OCI-LY7 (cell line): ENCODE measurements at regions not wholly inside any gene's neighbourhood (a gene's known extent, or its start where the extent isn't known, plus 50 kb on each side); places are given as distances from the start of the nearest gene placed in this dataset.
"Not testable (repeated sequence)": the region's sequence is repeated elsewhere in the genome, so short reads cannot be mapped to it uniquely, and the experiment has no call there.

Experiments used
- BruUV-seq: library from RNA; stranded (reverse); fragments of 400-500 nt; replicated peaks from 2 replicates; lab custom pipeline; 2021; lab: Mats Ljungman, UMichigan
- CTCF ChIA-PET: fragments of 300-600 bp; sonication (Branson Sonifier 250); formaldehyde crosslinking; loops from one replicate; lab custom pipeline; 2022; ENCODE audit warnings: antibody characterized with exemption; ENCODE audit not compliant: unreplicated experiment; lab: Charles Lee
- POLR2A ChIA-PET: fragments of 300-600 bp; sonication (Branson Sonifier 250); formaldehyde crosslinking; loops from one replicate; lab custom pipeline; 2022; ENCODE audit warnings: antibody characterized with exemption; lab: Charles Lee
- DNase-seq: peaks from one replicate; pipeline ENCODE4 v3.0.0-alpha.2; 2015; ENCODE audit warnings: low spot score
- H2AFZ ChIP-seq: fragments of 200-600 bp; sonication (generic), shearing (Covaris generic); 2 replicates; pipeline ENCODE4 v1.6.1; 2014; ENCODE audit warnings: mild to moderate bottlenecking, antibody characterized with exemption, low read length, moderate library complexity
- H3K27ac ChIP-seq: fragments of 200-600 bp; sonication (generic); 2 replicates; pipeline ENCODE4 v1.5.1; 2014; ENCODE audit warnings: mixed run types, low read depth, mild to moderate bottlenecking, moderate library complexity, low read length, inconsistent platforms; ENCODE audit not compliant: poor library complexity, severe bottlenecking
- H3K36me3 ChIP-seq: fragments of 200-600 bp; sonication (generic); 2 replicates; pipeline ENCODE4 v1.6.1; 2014; ENCODE audit warnings: mild to moderate bottlenecking, antibody characterized with exemption, low read length, moderate library complexity, mixed read lengths; ENCODE audit not compliant: insufficient read depth
- H3K4me1 ChIP-seq: fragments of 200-600 bp; sonication (generic); 2 replicates; pipeline ENCODE4 v1.5.1; 2014; ENCODE audit warnings: mild to moderate bottlenecking, low read length; ENCODE audit not compliant: insufficient read depth, poor library complexity, severe bottlenecking
- H3K4me2 ChIP-seq: fragments of 200-600 bp; sonication (generic); 2 replicates; pipeline ENCODE4 v1.6.1; 2014; ENCODE audit warnings: mild to moderate bottlenecking, low read length
- H3K4me3 ChIP-seq: fragments of 200-600 bp; sonication (generic); 2 replicates; pipeline ENCODE4 v1.5.1; 2014; ENCODE audit warnings: mild to moderate bottlenecking, low read depth, low read length; ENCODE audit not compliant: poor library complexity, severe bottlenecking
- H3K79me2 ChIP-seq: fragments of 200-600 bp; sonication (generic); 2 replicates; pipeline ENCODE4 v1.6.1; 2016; ENCODE audit warnings: low read depth, mild to moderate bottlenecking, low read length, moderate library complexity, mixed read lengths; ENCODE audit not compliant: insufficient read depth
- H3K9me2 ChIP-seq: fragments of 200-600 bp; sonication (generic); 2 replicates; pipeline ENCODE4 v1.6.1; 2016; ENCODE audit warnings: mild to moderate bottlenecking, low read length, mixed read lengths; ENCODE audit not compliant: insufficient read depth
- H3K9me3 ChIP-seq: fragments of 200-600 bp; sonication (generic); 2 replicates; pipeline ENCODE4 v1.6.1; 2014; ENCODE audit warnings: mild to moderate bottlenecking, mixed run types, low read length, mixed read lengths
- H4K20me1 ChIP-seq: fragments of 200-600 bp; sonication (generic); 2 replicates; pipeline ENCODE4 v1.6.1; 2014; ENCODE audit warnings: mild to moderate bottlenecking, antibody characterized with exemption, low read length, moderate library complexity, mixed read lengths; ENCODE audit not compliant: insufficient read depth
- CTCF ChIP-seq: fragments of 200-600 bp; sonication (generic); conservative IDR thresholded peaks from 2 replicates; pipeline ENCODE4 v1.5.1; 2014; ENCODE audit warnings: mild to moderate bottlenecking, antibody characterized with exemption, low read length, moderate library complexity, mixed read lengths
- EZH2phosphoT487 ChIP-seq: fragments of 200-600 bp; sonication (generic); IDR thresholded peaks from 2 replicates; pipeline ENCODE4 v1.6.1; 2018; ENCODE audit warnings: low read depth, borderline replicate concordance, mild to moderate bottlenecking, mixed run types, antibody characterized with exemption, low read length, moderate library complexity, mixed read lengths
- intact Hi-C: fragments of 100-400 bp; cut with micrococcal nuclease; formaldehyde crosslinking; loops from one replicate; pipeline ENCODE4 v1.10.0; 2022; ENCODE audit not compliant: unreplicated experiment

DNA sequence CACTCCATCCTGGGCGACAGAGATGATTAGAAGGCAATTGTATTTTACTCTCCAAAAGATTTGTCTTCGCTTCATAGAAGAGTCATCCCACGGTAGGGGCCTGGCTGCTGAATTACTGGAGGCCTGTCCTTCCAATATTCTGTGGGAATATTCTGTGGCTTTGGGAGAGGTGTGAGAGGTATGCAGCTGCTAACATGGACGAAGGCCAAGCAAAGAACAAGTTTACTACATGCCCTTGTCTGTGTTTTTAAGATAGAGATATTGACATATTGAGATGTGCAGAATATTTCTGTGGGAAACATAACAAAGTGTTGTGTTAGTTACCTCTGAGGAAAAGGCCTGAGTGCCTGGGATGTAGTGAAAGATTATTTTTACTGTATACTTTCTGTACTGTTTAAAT is 71.8 kb upstream of the SMIM15 start:
- no peak for TF ChIP-seq CTCF
- no peak for TF ChIP-seq EZH2phosphoT487
- H4K20me1 ChIP-seq = no peaks in the 10 kb centered on the region
- H3K36me3 ChIP-seq = no peaks in the 10 kb centered on the region
- ChIA-PET POLR2A (no interaction called here), CTCF (no interaction called here)
- intact Hi-C loops = no loop called here
- H3K4me1 ChIP-seq = no peaks in the 10 kb centered on the region
- no peaks in the 10 kb centered on the region for H3K9me2 ChIP-seq
- H3K79me2 ChIP-seq = no peaks in the 10 kb centered on the region
- H3K4me3 ChIP-seq = no peak overlapping the region
- H3K27ac ChIP-seq = no peak overlapping the region
- no peak overlapping the region for H2AFZ ChIP-seq
- H3K9me3 ChIP-seq = no peaks in the 10 kb centered on the region
- no peak for DNase-seq
- H3K4me2 ChIP-seq = no peak overlapping the region
- no TSS peak for BruUV-seq

DNA sequence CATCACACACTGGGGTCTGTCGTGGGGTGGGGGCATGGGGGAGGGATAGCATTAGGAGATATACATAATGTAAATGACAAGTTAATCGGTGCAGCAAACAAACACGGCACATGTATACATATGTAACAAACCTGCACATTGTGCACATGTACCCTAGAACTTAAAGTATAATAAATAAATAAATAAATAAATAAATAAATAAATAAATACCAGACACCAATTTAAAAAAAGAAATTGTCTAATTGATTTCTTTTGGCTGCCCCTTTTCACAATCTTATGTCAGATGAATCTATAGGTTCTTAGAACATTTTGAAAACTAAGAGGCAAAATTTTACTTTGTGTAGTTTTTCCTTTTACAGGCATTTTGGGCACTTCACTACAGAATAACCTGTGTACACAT is 74.4 kb upstream of the SMIM15 start:
- H3K9me3 ChIP-seq, BruUV-seq, H2AFZ ChIP-seq, H3K4me1 ChIP-seq, H3K9me2 ChIP-seq, DNase-seq, H3K27ac ChIP-seq, CTCF ChIA-PET, H3K4me3 ChIP-seq, POLR2A ChIA-PET, H3K4me2 ChIP-seq, H3K36me3 ChIP-seq, intact Hi-C loops, H3K79me2 ChIP-seq, H4K20me1 ChIP-seq: not testable (repeated sequence)

DNA sequence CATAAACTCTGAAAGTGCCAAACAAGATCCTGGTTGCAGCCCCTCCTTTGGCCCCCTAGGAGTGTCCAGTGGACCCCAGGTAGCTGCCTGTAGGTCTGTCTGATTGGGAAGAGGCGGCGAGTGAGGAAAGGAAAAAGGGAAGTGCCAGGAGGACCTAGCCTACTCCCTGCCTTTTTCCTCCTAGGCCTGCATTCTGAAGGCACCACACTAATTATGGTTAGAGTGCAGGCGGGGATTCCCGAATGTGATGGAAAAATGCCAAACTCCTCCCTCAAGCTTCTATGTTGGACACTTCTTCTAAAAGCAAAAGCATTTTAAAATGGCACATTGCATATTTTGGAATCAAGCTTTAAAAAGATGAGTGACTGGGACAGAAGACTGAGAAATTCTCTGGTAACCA is 83.2 kb upstream of the SMIM15 start:
- Histone ChIP-seq H4K20me1 (no peaks in the 10 kb centered on the region), H3K4me3 (no peak overlapping the region), H3K36me3 (no peaks in the 10 kb centered on the region), H3K9me2 (no peaks in the 10 kb centered on the region), H3K79me2 (no peaks in the 10 kb centered on the region), H3K4me1 (no peaks in the 10 kb centered on the region), H3K27ac (no peak overlapping the region), H2AFZ (no peak overlapping the region), H3K4me2 (no peak overlapping the region), H3K9me3 (no peaks in the 10 kb centered on the region)
- CTCF ChIA-PET = no interaction called here
- TF ChIP-seq EZH2phosphoT487 (no peak), CTCF (no peak)
- POLR2A ChIA-PET = no interaction called here
- intact Hi-C loops = no loop called here
- BruUV-seq = no TSS peak
- no peak for DNase-seq
